Liver (tissue), 7 donors: ENCODE measurements at regions not wholly inside any gene's neighbourhood (a gene's known extent, or its start where the extent isn't known, plus 50 kb on each side); places are given as distances from the start of the nearest gene placed in this dataset.

Experiments
- DNase-seq: peaks from one replicate; pipeline ENCODE4 v3.0.0-alpha.2; 2017; ENCODE audit warnings: low spot score
- H3K27ac ChIP-seq, 2 donors: one replicate each; pipeline ENCODE4 v1.7.0; 2013; ENCODE audit warnings: inconsistent platforms in 2 of 2, low read length in 2 of 2, control low read depth in 1 of 2, low read depth in 1 of 2, mild to moderate bottlenecking in 1 of 2
- H3K27me3 ChIP-seq, 4 donors: one replicate each; pipeline versions ENCODE4 v1.6.1 to v1.7.0; 2013; ENCODE audit warnings: low read length in 3 of 4, inconsistent platforms in 1 of 4, mild to moderate bottlenecking in 1 of 4, moderate library complexity in 1 of 4; ENCODE audit not compliant: control insufficient read depth in 4 of 4, insufficient read depth in 4 of 4
- H3K36me3 ChIP-seq, 4 donors: one replicate each; pipeline versions ENCODE4 v1.6.1 to v1.7.0; 2013; ENCODE audit warnings: low read length in 3 of 4, mild to moderate bottlenecking in 3 of 4, low read depth in 1 of 4, moderate library complexity in 1 of 4; ENCODE audit not compliant: control insufficient read depth in 4 of 4, insufficient read depth in 3 of 4
- H3K4me1 ChIP-seq, 4 donors: one replicate each; pipeline versions ENCODE4 v1.6.1 to v1.7.0; 2013; ENCODE audit warnings: low read length in 3 of 4, mild to moderate bottlenecking in 3 of 4, moderate library complexity in 1 of 4; ENCODE audit not compliant: control insufficient read depth in 4 of 4, insufficient read depth in 4 of 4
- H3K4me3 ChIP-seq, 3 donors: one replicate each; pipeline versions ENCODE4 v1.6.1 to v1.7.0; 2013; ENCODE audit warnings: low read length in 3 of 3, control low read depth in 1 of 3, low read depth in 1 of 3, mild to moderate bottlenecking in 1 of 3
- H3K9ac ChIP-seq, 2 donors: one replicate each; pipeline ENCODE4 v1.7.0; 2013; ENCODE audit warnings: low read length in 2 of 2, mild to moderate bottlenecking in 2 of 2, moderate library complexity in 2 of 2, control low read depth in 1 of 2, low read depth in 1 of 2
- H3K9me3 ChIP-seq, 4 donors: one replicate each; pipeline versions ENCODE4 v1.6.1 to v1.7.0; 2013; ENCODE audit warnings: low read length in 3 of 4; ENCODE audit not compliant: control insufficient read depth in 4 of 4
- ATF3 ChIP-seq: IDR thresholded peaks from 2 replicates; pipeline ENCODE4 v1.6.1; 2016; ENCODE audit warnings: antibody characterized with exemption
- EGR1 ChIP-seq, 2 donors: IDR thresholded peaks; 2 replicates each; pipeline ENCODE4 v1.6.1; 2016 to 2018; ENCODE audit warnings: antibody characterized with exemption in 2 of 2, low read depth in 2 of 2
- FOXA1 ChIP-seq: IDR thresholded peaks from 2 replicates; pipeline ENCODE4 v1.6.1; 2016; ENCODE audit warnings: antibody characterized with exemption
- FOXA2 ChIP-seq: IDR thresholded peaks from 2 replicates; pipeline ENCODE4 v1.6.1; 2016; ENCODE audit warnings: antibody characterized with exemption
- GABPA ChIP-seq, 2 donors: IDR thresholded peaks in 1 of 2; conservative IDR thresholded peaks in 1 of 2; 2 replicates each; pipeline ENCODE4 v1.6.1; 2016; ENCODE audit warnings: antibody characterized with exemption in 2 of 2, mild to moderate bottlenecking in 1 of 2, moderate library complexity in 1 of 2
- HNF4A ChIP-seq, 2 donors: conservative IDR thresholded peaks; 2 replicates each; pipeline ENCODE4 v1.6.1; 2016; ENCODE audit warnings: antibody characterized with exemption in 2 of 2, mild to moderate bottlenecking in 2 of 2
- HNF4G ChIP-seq: IDR thresholded peaks from 2 replicates; pipeline ENCODE4 v1.6.1; 2016; ENCODE audit warnings: antibody characterized with exemption
- JUND ChIP-seq, 2 donors: IDR thresholded peaks; 2 replicates each; pipeline ENCODE4 v1.6.1; 2016; ENCODE audit warnings: antibody characterized with exemption in 2 of 2
- MAX ChIP-seq: IDR thresholded peaks from 2 replicates; pipeline ENCODE4 v1.6.1; 2016; ENCODE audit warnings: antibody characterized with exemption
- NR2F2 ChIP-seq: IDR thresholded peaks from 2 replicates; pipeline ENCODE4 v1.6.1; 2016; ENCODE audit warnings: antibody characterized with exemption
- RAD21 ChIP-seq, 2 donors: IDR thresholded peaks; 2 replicates each; pipeline ENCODE4 v1.6.1; 2016; ENCODE audit warnings: antibody characterized with exemption in 2 of 2, mild to moderate bottlenecking in 2 of 2
- RXRA ChIP-seq, 2 donors: IDR thresholded peaks; 2 replicates each; pipeline ENCODE4 v1.6.1; 2017 to 2018; ENCODE audit warnings: antibody characterized with exemption in 2 of 2, mild to moderate bottlenecking in 1 of 2
- SP1 ChIP-seq: IDR thresholded peaks from 2 replicates; pipeline ENCODE4 v1.6.1; 2018; ENCODE audit warnings: antibody characterized with exemption, mild to moderate bottlenecking
- TAF1 ChIP-seq: conservative IDR thresholded peaks from 2 replicates; pipeline ENCODE4 v1.6.1; 2016; ENCODE audit warnings: antibody characterized with exemption, mild to moderate bottlenecking
- YY1 ChIP-seq: IDR thresholded peaks from 2 replicates; pipeline ENCODE4 v1.6.1; 2016; ENCODE audit warnings: antibody characterized with exemption, mild to moderate bottlenecking
- WGBS: extraction: QIAGEN DNeasy Blood & Tissue Kit; methylation state at CpG from one replicate; pipeline ENCODE4 v1.1.7; 2013; 5-methylcytosine and 5-hydroxymethylcytosine counted together
- TF ChIP-seq, protein P1 (sequence below): IDR thresholded peaks from 2 replicates; pipeline ENCODE4 v1.6.1; 2016; ENCODE audit warnings: antibody characterized with exemption, mild to moderate bottlenecking
- donor health status: healthy.
- donor health status: healthy.
- donor health status: healthy.
- donor health status: healthy.

DNA sequence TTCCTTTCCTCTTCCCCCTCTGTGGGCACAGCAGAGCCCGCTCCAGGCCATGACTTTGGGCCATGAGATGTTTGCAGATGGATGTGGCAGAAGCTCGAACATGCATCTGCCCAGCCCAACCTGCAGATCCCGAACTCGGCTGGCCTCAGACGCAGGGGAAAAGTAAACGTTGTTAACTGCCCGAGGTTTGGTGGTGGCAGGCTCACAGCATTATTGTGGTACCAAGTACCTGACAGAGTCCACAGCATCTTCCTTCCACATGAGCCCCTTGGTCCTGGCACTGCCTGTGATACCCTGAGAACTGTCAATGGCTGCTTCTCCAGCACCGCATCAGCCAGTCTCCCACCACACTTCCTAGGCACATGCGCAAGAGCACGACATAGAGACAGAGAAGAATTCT, 424.3 kb downstream of the OCA2 start:
- Histone ChIP-seq H3K4me3 (no peak overlapping the region), H3K27me3 (no peaks in the 10 kb centered on the region), H3K36me3 (no peaks in the 10 kb centered on the region), H3K4me1 (no peaks in the 10 kb centered on the region), H3K27ac (no peak overlapping the region), H3K9me3 (peaks cover 0 to 3% (median 0%) of the 10 kb centered on the region in 4 donors), H3K9ac (no peak overlapping the region)
- DNase-seq, result no peak
- TF ChIP-seq FOXA1 (no peak), FOXA2 (no peak), RXRA (IDR thresholded peaks at IDR 0.05) (no peak), TAF1 (no peak), HNF4A (conservative IDR thresholded peaks at IDR 0.05) (no peak), SP1 (no peak), RAD21 (IDR thresholded peaks at IDR 0.05) (no peak), MAX (no peak)
- WGBS, result 57% methylated on average over 10 of the region's 10 CpGs

DNA sequence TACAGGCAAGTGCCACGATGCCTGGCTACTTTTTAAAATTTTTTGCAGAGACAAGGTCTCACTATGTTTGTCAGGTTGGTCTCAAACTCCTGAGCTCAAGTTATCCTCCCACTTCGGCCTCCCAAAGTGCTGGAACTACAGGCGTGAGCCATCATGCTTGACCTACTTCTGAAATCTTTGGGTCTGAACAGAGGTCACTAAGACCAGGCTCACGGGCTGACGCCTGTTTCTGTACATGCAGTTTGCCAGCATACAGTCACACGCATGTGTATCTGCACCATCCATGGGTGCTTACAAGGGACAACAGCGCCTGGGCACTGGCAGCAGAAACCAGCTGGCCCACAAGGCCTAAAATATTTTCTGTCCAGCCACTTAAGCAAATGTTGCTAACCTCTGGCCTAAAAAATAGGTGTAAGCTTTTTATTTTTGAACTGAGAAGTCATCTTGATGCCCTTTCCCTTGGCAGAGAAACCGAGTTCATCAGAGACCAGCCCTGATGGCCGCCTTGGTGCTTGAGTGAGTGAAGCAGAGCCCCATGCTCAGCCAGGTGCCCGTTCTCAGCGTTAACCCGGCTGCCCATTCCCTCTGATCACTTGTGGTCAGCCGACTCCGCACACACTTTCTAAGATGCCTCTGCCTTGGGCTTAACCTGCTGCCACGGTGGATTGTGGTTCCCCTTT, 425.2 kb downstream of the OCA2 start:
- Histone ChIP-seq H3K27me3 (no peaks in the 10 kb centered on the region), H3K9ac (no peak overlapping the region), H3K36me3 (no peaks in the 10 kb centered on the region), H3K4me3 (no peak overlapping the region), H3K4me1 (no peaks in the 10 kb centered on the region), H3K27ac (no peak overlapping the region), H3K9me3 (peaks cover 0 to 3% (median 0%) of the 10 kb centered on the region in 4 donors)
- TF ChIP-seq NR2F2, result no peak
- TF ChIP-seq JUND (IDR thresholded peaks at IDR 0.05), result no peak
- TF ChIP-seq HNF4A (conservative IDR thresholded peaks at IDR 0.05), result no peak
- TF ChIP-seq ATF3, result no peak
- TF ChIP-seq, protein P1, sequence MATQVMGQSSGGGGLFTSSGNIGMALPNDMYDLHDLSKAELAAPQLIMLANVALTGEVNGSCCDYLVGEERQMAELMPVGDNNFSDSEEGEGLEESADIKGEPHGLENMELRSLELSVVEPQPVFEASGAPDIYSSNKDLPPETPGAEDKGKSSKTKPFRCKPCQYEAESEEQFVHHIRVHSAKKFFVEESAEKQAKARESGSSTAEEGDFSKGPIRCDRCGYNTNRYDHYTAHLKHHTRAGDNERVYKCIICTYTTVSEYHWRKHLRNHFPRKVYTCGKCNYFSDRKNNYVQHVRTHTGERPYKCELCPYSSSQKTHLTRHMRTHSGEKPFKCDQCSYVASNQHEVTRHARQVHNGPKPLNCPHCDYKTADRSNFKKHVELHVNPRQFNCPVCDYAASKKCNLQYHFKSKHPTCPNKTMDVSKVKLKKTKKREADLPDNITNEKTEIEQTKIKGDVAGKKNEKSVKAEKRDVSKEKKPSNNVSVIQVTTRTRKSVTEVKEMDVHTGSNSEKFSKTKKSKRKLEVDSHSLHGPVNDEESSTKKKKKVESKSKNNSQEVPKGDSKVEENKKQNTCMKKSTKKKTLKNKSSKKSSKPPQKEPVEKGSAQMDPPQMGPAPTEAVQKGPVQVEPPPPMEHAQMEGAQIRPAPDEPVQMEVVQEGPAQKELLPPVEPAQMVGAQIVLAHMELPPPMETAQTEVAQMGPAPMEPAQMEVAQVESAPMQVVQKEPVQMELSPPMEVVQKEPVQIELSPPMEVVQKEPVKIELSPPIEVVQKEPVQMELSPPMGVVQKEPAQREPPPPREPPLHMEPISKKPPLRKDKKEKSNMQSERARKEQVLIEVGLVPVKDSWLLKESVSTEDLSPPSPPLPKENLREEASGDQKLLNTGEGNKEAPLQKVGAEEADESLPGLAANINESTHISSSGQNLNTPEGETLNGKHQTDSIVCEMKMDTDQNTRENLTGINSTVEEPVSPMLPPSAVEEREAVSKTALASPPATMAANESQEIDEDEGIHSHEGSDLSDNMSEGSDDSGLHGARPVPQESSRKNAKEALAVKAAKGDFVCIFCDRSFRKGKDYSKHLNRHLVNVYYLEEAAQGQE, result no peak
- TF ChIP-seq MAX, result no peak
- TF ChIP-seq GABPA (IDR thresholded peaks at IDR 0.05 in 1 of 2, conservative IDR thresholded peaks at IDR 0.05 in 1 of 2), result no peak
- no peak for TF ChIP-seq RAD21 (IDR thresholded peaks at IDR 0.05)
- no peak for TF ChIP-seq FOXA2
- no peak for TF ChIP-seq FOXA1
- TF ChIP-seq HNF4G, result no peak
- TF ChIP-seq YY1, result no peak
- no peak for TF ChIP-seq EGR1 (IDR thresholded peaks at IDR 0.05; ENCODE audit: low read depth in 2 of 2)
- 88% methylated on average over 15 of the region's 15 CpGs for WGBS
- DNase-seq, result no peak
